Neuron (in vitro differentiated cells): ENCODE measurements at regions not wholly inside any gene's neighbourhood (a gene's known extent, or its start where the extent isn't known, plus 50 kb on each side); places are given as distances from the start of the nearest gene placed in this dataset.

ENCODE experiments used
- H2AFZ ChIP-seq: one replicate; pipeline ENCODE4 v1.6.1; 2013; ENCODE audit warnings: low read depth, mild to moderate bottlenecking, inconsistent platforms, low read length, moderate library complexity
- H3K27me3 ChIP-seq: one replicate; pipeline ENCODE4 v1.6.1; 2013; ENCODE audit warnings: low read length; ENCODE audit not compliant: insufficient read depth
- H3K36me3 ChIP-seq: one replicate; pipeline ENCODE4 v1.6.1; 2013; ENCODE audit warnings: low read length; ENCODE audit not compliant: insufficient read depth
- H3K4me1 ChIP-seq: one replicate; pipeline ENCODE4 v1.6.1; 2013; ENCODE audit warnings: low read length; ENCODE audit not compliant: insufficient read depth
- H3K4me3 ChIP-seq: 2 replicates; pipeline ENCODE4 v1.5.1; 2013; ENCODE audit warnings: mild to moderate bottlenecking, low read length, moderate library complexity
- H3K9me3 ChIP-seq: one replicate; pipeline ENCODE4 v1.6.1; 2013; ENCODE audit warnings: low read length

DNA sequence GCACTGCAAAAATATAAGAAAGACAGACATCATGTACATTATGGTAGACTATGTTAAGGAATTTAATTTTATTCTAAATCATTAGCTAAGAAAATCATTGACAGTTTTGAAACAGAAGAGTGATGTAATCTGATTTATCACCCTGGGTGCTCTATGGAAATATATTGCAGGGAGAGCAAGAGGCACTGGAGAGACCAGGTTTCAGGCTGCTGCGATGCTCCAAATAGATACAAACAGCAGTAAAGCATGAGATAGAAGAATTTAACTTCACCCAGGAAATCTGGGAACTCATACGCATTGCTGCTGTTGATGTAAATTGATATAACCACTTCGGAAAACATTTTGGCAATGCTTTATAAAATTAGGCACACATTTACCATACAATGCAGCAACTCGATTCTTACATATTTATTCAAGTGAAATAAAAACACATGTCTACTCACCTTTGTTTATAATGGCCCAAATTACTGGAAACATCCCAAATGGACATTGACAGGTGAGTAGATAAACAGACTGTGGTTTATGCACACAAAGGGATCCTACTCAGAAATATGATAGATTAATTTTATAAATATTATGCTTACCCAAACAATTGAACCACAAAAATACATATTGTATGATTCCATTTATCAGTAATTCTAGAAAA, 535.1 kb upstream of the CHORDC1 start:
- Histone ChIP-seq H2AFZ (no peak overlapping the region), H3K27me3 (no peaks in the 10 kb centered on the region), H3K36me3 (no peaks in the 10 kb centered on the region), H3K9me3 (no peaks in the 10 kb centered on the region), H3K4me1 (no peaks in the 10 kb centered on the region), H3K4me3 (no peak overlapping the region)

- Histone ChIP-seq H3K9me3 (no peaks in the 10 kb centered on the region), H3K36me3 (no peaks in the 10 kb centered on the region), H3K4me3 (no peak overlapping the region), H3K4me1 (no peaks in the 10 kb centered on the region), H2AFZ (no peak overlapping the region), H3K27me3 (no peaks in the 10 kb centered on the region)
These were observed 533.8 kb upstream of the CHORDC1 start for GRCh38 chr11:90756617-90757016.

DNA sequence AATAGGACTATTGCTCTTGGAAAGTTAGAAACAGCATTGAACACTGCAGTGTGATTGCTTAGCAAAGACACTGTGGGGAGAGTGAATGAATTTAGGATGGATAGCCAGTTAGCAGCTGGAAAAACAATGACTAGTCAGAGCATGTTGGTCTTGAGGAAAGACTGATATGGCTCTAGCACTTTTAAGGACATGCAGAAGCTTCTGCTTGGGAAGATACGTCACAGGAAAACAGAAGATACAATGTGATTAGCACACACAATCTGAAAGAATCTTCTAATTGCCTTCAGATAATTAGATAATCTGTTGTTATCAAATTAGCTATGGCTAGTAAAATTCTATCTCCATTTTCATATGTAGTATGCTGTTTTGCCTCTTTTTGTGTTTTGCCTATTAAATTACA, 530.7 kb upstream of the CHORDC1 start:
- Histone ChIP-seq H3K36me3 (no peaks in the 10 kb centered on the region), H2AFZ (no peak overlapping the region), H3K4me1 (no peaks in the 10 kb centered on the region), H3K9me3 (no peaks in the 10 kb centered on the region), H3K27me3 (no peaks in the 10 kb centered on the region), H3K4me3 (no peak overlapping the region)

- no peaks in the 10 kb centered on the region for H3K9me3 ChIP-seq
- H3K4me3 ChIP-seq, result no peak overlapping the region
- no peaks in the 10 kb centered on the region for H3K36me3 ChIP-seq
- H3K27me3 ChIP-seq, result no peaks in the 10 kb centered on the region
- H3K4me1 ChIP-seq, result no peaks in the 10 kb centered on the region
- no peak overlapping the region for H2AFZ ChIP-seq
These were observed 524.2 kb upstream of the CHORDC1 start for GRCh38 chr11:90747057-90747456.

DNA sequence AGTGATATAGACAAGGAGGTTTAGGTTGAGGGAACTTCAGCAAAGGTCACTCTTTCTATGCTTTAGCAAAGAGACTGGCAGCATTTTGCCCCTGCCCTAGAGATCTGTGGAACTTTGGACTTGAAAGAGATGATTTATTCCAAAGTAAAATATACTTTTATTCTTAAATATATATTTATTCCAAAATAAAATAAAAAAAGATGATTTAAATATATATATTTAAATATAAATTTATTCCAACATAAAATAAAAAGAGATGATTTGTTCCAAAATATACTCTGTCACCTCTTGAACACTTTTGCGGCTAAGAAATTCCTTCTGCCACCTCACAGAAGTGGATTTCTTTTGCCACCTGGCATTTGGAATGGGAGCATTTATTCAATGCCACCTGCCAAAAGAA, 521.3 kb upstream of the CHORDC1 start:
- H3K4me3 ChIP-seq, result no peak overlapping the region
- no peaks in the 10 kb centered on the region for H3K4me1 ChIP-seq
- H2AFZ ChIP-seq, result no peak overlapping the region
- H3K27me3 ChIP-seq, result no peaks in the 10 kb centered on the region
- no peaks in the 10 kb centered on the region for H3K36me3 ChIP-seq
- no peaks in the 10 kb centered on the region for H3K9me3 ChIP-seq

GRCh38 chr11:90738799-90739198, 516.0 kb upstream of the CHORDC1 start:
- no peak overlapping the region for H2AFZ ChIP-seq
- no peaks in the 10 kb centered on the region for H3K4me1 ChIP-seq

DNA sequence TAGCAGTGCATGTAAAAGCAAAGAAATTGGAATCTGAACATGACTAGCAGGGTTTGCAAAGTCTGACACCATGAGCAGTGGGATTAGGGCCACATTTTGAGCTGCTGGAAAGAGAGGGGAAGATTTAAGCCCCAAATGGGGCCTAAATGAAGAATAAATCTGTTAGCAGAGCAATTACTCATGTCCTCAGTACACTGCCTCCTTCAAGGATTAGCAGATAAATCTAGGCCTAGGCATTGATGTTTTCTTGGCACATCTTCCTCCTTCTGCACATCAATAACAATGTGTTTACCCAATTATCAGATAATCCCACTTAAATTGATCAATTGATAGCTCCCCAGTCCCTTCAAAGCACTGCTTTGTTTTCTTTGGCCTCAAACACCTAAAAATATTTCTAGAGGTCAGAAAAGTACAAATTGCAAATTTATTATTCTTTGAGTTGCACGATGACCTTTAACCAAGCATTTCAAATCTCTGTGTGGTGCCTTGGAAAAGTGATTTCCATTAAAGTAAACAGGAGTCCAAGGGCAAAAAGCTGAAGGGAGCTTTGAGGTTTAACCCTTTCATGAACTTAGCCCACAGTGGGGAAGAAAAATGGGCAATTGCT, 514.7 kb upstream of the CHORDC1 start:
- H3K27me3 ChIP-seq, result no peaks in the 10 kb centered on the region

More at GRCh38 chr11:90738799-90739198, 516.0 kb upstream of the CHORDC1 start:
- Histone ChIP-seq H3K27me3 (no peaks in the 10 kb centered on the region), H3K4me3 (no peak overlapping the region), H3K36me3 (no peaks in the 10 kb centered on the region), H3K9me3 (no peaks in the 10 kb centered on the region)

GRCh38 chr11:90732486-90732885, 509.6 kb upstream of the CHORDC1 start:
- H2AFZ ChIP-seq, result no peak overlapping the region
- H3K36me3 ChIP-seq, result no peaks in the 10 kb centered on the region
- no peak overlapping the region for H3K4me3 ChIP-seq
- H3K4me1 ChIP-seq, result no peaks in the 10 kb centered on the region
- no peaks in the 10 kb centered on the region for H3K27me3 ChIP-seq
- H3K9me3 ChIP-seq, result no peaks in the 10 kb centered on the region

More for the DNA sequence above, 514.7 kb upstream of the CHORDC1 start:
- Histone ChIP-seq H3K9me3 (no peaks in the 10 kb centered on the region), H3K36me3 (no peaks in the 10 kb centered on the region), H2AFZ (no peak overlapping the region), H3K4me1 (no peaks in the 10 kb centered on the region), H3K4me3 (no peak overlapping the region)

DNA sequence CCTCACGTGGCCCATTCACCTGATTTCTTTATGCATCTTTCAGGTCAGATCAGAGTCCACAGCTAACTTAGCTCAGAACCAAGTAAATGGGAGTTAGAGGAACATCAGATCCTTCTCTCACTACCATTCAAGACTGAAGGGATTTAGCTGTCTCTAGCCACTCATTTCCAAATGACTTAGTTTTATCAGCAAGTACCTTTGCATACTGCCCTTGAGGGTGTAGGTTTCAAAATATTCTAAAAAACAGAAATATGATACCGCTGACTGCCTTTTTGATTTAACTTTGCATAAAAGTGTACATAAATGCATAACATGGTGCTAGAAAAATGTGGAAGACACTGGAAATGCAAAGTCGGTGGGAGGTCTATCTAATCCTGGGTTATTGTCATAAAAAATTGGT, 500.6 kb upstream of the CHORDC1 start:
- H2AFZ ChIP-seq, result no peak overlapping the region
- no peaks in the 10 kb centered on the region for H3K9me3 ChIP-seq
- no peaks in the 10 kb centered on the region for H3K36me3 ChIP-seq
- no peak overlapping the region for H3K4me3 ChIP-seq
- no peaks in the 10 kb centered on the region for H3K4me1 ChIP-seq
- H3K27me3 ChIP-seq, result no peaks in the 10 kb centered on the region

GRCh38 chr11:90722552-90723190, 499.8 kb upstream of the CHORDC1 start:
- H3K9me3 ChIP-seq, result no peaks in the 10 kb centered on the region
- no peak overlapping the region for H2AFZ ChIP-seq
- H3K4me3 ChIP-seq, result no peak overlapping the region
- H3K27me3 ChIP-seq, result no peaks in the 10 kb centered on the region
- no peaks in the 10 kb centered on the region for H3K4me1 ChIP-seq
- no peaks in the 10 kb centered on the region for H3K36me3 ChIP-seq

- Histone ChIP-seq H3K36me3 (no peaks in the 10 kb centered on the region), H3K9me3 (no peaks in the 10 kb centered on the region), H3K4me3 (no peak overlapping the region), H2AFZ (no peak overlapping the region), H3K27me3 (no peaks in the 10 kb centered on the region), H3K4me1 (no peaks in the 10 kb centered on the region)
These were observed 494.7 kb upstream of the CHORDC1 start for GRCh38 chr11:90717522-90717921.

GRCh38 chr11:90705661-90706060, 482.8 kb upstream of the CHORDC1 start:
- H3K27me3 ChIP-seq, result no peaks in the 10 kb centered on the region
- H3K4me1 ChIP-seq, result peaks cover 2% of the 10 kb centered on the region
- no peaks in the 10 kb centered on the region for H3K9me3 ChIP-seq

GRCh38 chr11:90704510-90704909, 481.7 kb upstream of the CHORDC1 start:
- no peaks in the 10 kb centered on the region for H3K36me3 ChIP-seq
- H3K9me3 ChIP-seq, result no peaks in the 10 kb centered on the region
- no peaks in the 10 kb centered on the region for H3K27me3 ChIP-seq
- H3K4me1 ChIP-seq, result peaks cover 2% of the 10 kb centered on the region
- no peak overlapping the region for H2AFZ ChIP-seq
- H3K4me3 ChIP-seq, result no peak overlapping the region

More at GRCh38 chr11:90705661-90706060, 482.8 kb upstream of the CHORDC1 start:
- H3K36me3 ChIP-seq, result no peaks in the 10 kb centered on the region
- H2AFZ ChIP-seq, result no peak overlapping the region
- H3K4me3 ChIP-seq, result no peak overlapping the region
